GM10248 (cell line): ENCODE measurements at regions not wholly inside any gene's neighbourhood (a gene's known extent, or its start where the extent isn't known, plus 50 kb on each side); places are given as distances from the start of the nearest gene placed in this dataset.

ENCODE experiments used
- CTCF ChIA-PET: fragments of 300-600 bp; sonication (Branson Sonifier 250); formaldehyde crosslinking; extraction: SDS; loops from one replicate; lab custom pipeline; 2021; ENCODE audit warnings: antibody characterized with exemption; lab: Yijun Ruan, JAX
- POLR2A ChIA-PET: fragments of 350-650 bp; sonication (Branson Sonifier 250); formaldehyde crosslinking; extraction: SDS; loops from one replicate; lab custom pipeline; 2020; ENCODE audit warnings: antibody characterized with exemption; lab: Yijun Ruan, JAX
- DNase-seq: peaks from one replicate; pipeline ENCODE4 v3.0.0; 2012; ENCODE audit errors: extremely low spot score
- TF ChIP-seq, protein P1 (sequence below): IDR thresholded peaks from 2 replicates; pipeline ENCODE4 v1.5.1; 2012; ENCODE audit warnings: mild to moderate bottlenecking, low read depth; ENCODE audit errors: extremely low read depth, missing control alignments, control extremely low read depth

DNA sequence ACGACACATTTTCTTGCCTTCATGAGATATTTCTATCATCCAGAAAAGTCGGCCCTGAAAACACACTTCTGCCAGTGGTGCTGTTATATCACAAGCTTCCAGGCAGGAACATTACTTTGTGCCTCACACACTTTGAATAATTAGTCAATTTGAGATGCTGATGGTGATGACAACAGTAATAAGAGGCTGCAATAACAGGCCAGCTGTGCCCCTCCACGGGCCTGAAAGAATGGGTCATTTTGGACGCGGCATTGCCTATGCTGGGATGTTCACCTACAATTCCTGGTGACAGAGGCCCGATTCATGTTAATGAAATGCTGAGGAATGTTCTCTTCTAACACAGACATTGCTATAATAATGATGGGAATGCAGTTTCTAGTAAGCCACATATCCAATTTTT, 463.8 kb upstream of the KIRREL3 start:
- DNase-seq: no peak
- ChIA-PET CTCF (no interaction called here), POLR2A (no interaction called here)
- TF ChIP-seq, protein P1, sequence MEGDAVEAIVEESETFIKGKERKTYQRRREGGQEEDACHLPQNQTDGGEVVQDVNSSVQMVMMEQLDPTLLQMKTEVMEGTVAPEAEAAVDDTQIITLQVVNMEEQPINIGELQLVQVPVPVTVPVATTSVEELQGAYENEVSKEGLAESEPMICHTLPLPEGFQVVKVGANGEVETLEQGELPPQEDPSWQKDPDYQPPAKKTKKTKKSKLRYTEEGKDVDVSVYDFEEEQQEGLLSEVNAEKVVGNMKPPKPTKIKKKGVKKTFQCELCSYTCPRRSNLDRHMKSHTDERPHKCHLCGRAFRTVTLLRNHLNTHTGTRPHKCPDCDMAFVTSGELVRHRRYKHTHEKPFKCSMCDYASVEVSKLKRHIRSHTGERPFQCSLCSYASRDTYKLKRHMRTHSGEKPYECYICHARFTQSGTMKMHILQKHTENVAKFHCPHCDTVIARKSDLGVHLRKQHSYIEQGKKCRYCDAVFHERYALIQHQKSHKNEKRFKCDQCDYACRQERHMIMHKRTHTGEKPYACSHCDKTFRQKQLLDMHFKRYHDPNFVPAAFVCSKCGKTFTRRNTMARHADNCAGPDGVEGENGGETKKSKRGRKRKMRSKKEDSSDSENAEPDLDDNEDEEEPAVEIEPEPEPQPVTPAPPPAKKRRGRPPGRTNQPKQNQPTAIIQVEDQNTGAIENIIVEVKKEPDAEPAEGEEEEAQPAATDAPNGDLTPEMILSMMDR: no peak

DNA sequence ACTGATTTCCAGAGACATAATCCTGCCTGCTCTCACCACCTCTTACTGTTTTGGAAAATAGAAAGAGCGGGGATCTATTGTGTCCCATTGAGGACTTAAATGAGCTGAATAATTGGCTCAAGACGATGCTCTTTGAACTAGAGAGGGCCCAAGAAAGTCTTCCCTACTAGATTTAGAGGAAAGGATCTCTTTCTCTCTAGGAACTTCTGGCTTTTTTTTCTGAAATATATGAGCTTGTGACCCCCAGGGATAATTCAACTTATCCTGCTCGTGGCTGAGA, 461.4 kb upstream of the KIRREL3 start:
- TF ChIP-seq, protein P1: no peak
- POLR2A ChIA-PET: no interaction called here
- CTCF ChIA-PET: interaction anchor here (1.1 to 2.1 kb wide), 2 partner anchors 9 to 12 kb away, joined by 3 to 7 read pairs; no protein-coding TSS in a partner anchor
- DNase-seq: no peak

DNA sequence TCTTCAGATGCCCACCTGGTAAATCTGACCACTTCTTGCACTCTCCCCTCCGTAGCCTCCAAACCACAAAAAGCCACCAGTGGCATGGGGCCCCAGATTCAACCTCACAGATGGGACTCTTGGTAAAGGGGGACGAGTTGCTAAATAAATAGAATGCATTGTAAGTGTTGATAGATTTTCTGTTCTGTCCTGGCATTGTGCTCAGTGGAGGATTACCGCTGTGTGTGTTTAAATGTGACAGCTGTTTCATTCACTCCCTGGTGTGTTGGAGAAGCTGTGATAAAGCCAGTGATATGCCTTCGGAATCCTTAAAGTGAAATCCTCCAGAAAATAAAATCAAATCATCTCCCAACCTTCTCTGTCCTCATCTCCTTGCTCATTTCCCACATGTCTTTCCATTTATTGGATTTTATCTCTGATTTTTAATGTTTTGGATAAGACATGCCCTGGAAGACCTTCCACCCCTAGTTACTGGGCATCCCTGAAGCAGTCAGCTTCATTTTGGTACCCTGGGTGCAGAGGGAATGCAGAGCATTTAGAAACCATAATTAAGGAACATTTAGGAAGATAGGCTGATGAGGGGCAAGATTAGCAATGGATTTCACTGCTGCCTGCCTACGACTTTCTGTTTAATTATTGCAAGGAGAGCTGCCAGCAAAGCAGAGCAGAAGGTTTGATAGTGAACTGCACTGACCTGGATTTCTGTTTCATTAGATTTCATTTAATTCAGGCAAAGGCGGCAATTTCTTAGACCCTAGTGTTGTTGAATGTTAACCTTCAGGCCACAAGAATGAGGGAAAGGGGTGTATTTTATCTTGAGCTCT, 460.9 kb upstream of the KIRREL3 start:
- ChIA-PET POLR2A (no interaction called here), CTCF (interaction anchor here (1.1 to 2.1 kb wide), 2 partner anchors 9 to 11 kb away, joined by 3 to 7 read pairs; no protein-coding TSS in a partner anchor)

DNA sequence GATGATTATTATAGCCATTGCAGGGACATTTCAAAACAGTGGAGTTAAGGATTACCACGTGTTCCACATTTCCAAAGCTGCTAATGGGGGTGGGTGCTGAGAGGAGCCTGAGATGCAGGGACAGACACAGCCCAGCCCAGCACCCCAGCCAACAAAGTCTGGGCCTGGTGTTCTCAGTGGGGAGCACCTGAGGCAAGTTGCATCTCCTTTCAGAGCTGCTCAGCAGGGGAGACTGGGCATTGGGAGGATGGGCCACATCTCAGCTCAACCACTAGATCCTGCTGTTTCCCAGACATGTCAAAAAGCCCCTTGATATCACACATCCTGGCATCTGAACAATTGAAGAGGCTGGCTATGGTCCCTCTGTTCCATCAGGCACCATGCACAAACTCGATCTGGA, 458.0 kb upstream of the KIRREL3 start:
- TF ChIP-seq, protein P1: no peak
- no peak for DNase-seq
- POLR2A ChIA-PET: no interaction called here
- CTCF ChIA-PET: interaction anchor here (1.0 kb wide), 1 partner anchor 22 kb away, joined by 3 read pairs; no protein-coding TSS in a partner anchor

More for the DNA sequence above, 460.9 kb upstream of the KIRREL3 start:
- DNase-seq: no peak
- TF ChIP-seq, protein P1: no peak

DNA sequence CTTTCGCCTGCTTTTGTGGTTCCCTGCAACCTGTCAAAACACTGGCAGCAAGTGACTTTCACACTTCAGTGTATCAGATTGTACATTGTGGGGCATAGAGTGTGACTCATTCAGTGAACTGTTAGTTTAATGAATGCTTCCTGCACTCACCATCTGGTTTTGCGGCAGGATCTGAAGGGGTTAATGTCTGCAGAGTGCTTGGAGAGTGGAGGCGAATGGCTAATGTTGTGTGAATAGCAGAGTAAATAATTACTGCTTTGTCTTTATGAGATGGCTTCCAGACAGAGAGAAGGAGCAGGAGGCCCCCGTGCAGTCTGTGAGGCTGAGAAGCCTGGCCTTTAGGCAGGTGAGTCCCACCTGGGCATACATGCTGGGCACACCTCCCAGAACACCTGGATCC, 454.3 kb upstream of the KIRREL3 start:
- ChIA-PET POLR2A (no interaction called here), CTCF (interaction anchor here (1.5 kb wide), 1 partner anchor 11 kb away, joined by 3 read pairs; no protein-coding TSS in a partner anchor)
- no peak for DNase-seq
- TF ChIP-seq, protein P1: no peak

DNA sequence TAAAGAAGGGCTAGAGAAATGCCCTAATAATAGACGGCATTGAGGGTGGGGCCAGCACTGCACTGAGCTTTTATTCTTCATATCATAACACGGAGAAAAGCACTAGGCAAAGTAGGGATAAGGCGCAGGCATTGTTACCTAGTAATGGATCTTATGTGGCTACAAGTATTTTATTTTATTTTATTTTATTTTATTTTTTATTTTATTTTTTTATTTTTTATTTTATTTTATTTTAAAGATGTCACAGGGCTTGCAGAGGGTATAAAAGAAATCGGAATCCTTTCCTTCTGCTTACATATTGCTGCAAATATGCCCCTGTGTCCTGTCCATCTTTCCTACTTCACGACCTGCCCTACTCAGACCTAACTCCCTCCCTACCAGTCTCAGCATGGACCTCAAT, 452.0 kb upstream of the KIRREL3 start:
- CTCF ChIA-PET: no interaction called here
- no peak for DNase-seq
- POLR2A ChIA-PET: no interaction called here
- TF ChIP-seq, protein P1: no peak
